COLO829 (cell line): ENCODE measurements at regions not wholly inside any gene's neighbourhood (a gene's known extent, or its start where the extent isn't known, plus 50 kb on each side); places are given as distances from the start of the nearest gene placed in this dataset.
"Not testable (repeated sequence)": the region's sequence is repeated elsewhere in the genome, so short reads cannot be mapped to it uniquely, and the experiment has no call there.

Experiments
- DNase-seq: peaks from one replicate; pipeline ENCODE4 v3.0.0; 2012; ENCODE audit warnings: low spot score

- DNase-seq, result no peak
These were observed 374.1 kb upstream of the CITED2 start for GRCh38 chr6:139748353-139749146.

- no peak for DNase-seq
These were observed 372.7 kb upstream of the CITED2 start for GRCh38 chr6:139747154-139747553.

DNA sequence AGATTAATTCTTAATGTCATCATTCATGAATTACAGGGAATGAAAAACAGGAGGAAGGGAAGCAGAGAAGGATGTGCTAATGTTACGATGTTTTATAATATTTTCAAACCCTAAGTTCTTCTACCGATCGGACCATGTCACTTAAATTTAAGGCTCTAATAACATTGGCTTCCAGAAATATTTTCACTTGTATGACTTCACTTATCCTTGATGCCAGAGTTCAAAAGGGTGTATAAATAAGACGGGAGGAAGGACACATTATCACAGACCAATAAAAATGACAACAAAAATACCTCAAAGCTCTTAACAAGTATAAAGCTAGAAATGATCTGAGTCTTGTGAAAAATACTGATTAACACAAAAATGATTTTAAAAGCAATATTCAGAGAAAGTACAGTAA, 370.4 kb upstream of the CITED2 start:
- no peak for DNase-seq

GRCh38 chr6:139743664-139744437, 369.4 kb upstream of the CITED2 start:
- DNase-seq, result no peak

DNA sequence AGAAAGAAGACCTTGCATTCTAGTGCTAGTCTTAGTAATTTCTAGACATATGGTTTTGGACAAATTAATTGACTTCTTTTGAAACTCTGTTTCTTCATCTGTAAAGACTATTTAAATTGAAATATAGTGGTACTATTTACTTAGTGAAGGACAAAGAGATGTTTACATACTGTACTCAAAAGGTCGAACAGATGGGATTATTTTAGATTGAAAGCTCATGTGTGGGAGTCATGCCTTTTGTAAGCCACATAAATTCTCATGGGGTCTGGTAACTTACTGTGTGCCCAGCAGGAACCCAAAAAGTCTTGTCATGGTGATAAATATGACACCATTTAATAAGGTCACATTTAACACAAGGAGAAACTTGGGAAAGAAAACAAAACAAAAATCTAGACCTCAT, 368.2 kb upstream of the CITED2 start:
- DNase-seq, result no peak

GRCh38 chr6:139738801-139739455, 364.5 kb upstream of the CITED2 start:
- DNase-seq, result no peak

DNA sequence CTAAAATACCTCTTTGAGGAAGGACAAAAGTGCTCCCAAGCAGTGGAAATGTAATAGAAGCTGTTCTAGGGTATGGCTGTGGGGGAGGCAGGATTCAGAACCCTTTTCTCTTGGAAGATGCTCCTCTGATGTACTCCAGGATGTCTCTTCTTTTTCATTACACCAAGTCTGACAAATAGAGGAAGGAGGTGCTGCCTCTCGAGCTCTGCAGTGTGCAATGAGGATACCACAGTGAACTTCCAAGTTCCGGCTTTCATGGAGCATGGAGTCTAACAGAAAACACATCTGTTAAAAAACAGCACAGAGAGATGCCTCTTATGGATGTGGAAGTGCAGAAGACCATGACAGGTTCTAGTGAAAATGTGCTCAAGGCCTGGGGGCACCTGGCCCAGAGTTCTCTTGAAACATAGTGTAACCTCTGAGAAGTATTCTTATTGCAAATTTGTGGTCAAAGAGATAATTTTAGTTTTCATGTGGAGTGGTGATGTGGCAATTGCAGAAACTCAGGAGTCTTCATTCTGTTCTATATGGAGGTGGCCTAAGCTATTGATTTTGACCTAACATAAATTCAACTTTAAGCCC, 362.0 kb upstream of the CITED2 start:
- DNase-seq, result no peak

- DNase-seq, result no peak
These were observed 358.0 kb upstream of the CITED2 start for GRCh38 chr6:139732451-139732850.

DNA sequence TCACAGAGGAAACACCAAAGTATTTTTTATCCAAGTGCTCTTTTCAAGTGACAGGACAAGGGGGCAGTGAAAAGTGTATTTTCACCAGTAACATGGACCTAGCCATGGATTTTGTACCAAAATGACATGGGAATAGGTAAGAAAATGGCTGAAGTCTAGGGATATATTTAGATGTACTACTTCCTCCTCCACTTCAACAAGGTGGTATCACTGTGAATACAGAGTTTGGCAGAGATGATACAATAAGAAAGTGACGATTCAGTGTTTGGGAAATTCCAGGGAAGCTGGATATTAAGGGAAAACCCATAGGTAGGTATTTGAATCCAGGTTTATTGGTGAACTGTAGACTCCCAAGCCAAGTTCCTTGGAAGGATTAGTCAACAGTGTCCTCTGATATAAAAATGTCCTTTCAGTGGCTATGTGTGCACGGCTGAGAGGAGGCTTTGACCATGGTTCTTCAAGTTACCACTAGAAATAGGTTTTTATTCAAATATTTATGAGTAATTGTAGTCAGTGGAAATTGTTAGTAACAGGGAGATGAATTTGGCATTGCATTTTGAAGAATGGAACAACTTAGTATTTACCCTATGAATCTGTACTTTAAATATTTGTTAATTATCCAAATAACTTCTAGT, 356.0 kb upstream of the CITED2 start:
- DNase-seq, result no peak

DNA sequence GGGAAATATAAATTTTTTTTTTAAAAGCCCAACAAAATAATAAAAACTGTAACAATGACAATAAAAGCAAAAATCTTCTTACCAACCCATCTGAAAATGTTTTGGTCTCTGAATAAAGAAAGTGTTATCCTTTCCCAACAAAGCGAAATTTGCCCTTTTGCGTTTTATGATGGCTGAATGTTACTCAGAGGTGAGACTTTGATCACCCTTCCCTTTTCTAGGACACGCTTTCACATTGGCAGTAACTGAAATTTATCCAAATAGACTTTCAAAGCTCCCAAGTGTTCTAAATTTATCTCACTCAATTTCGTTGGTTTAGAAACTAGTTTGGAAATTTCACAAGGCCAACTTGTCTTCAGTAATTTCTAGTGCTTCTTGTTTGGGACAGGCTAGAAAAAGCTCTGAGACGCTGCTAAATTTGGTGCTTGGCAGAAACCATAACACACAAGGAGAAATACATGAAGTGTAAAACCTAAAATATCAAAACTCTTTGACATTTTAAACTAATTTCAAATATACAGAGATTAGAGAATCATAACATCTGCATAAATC, 354.5 kb upstream of the CITED2 start:
- DNase-seq, result no peak

GRCh38 chr6:139726272-139726671, 351.8 kb upstream of the CITED2 start:
- DNase-seq, result not testable (repeated sequence)

GRCh38 chr6:139722530-139722929, 348.1 kb upstream of the CITED2 start:
- DNase-seq, result no peak

- DNase-seq, result no peak
These were observed 347.5 kb upstream of the CITED2 start for GRCh38 chr6:139721954-139722353.

- DNase-seq, result no peak
These were observed 339.6 kb upstream of the CITED2 start for GRCh38 chr6:139713900-139714506.

- DNase-seq, result no peak
These were observed 339.0 kb upstream of the CITED2 start for GRCh38 chr6:139713424-139713823.

DNA sequence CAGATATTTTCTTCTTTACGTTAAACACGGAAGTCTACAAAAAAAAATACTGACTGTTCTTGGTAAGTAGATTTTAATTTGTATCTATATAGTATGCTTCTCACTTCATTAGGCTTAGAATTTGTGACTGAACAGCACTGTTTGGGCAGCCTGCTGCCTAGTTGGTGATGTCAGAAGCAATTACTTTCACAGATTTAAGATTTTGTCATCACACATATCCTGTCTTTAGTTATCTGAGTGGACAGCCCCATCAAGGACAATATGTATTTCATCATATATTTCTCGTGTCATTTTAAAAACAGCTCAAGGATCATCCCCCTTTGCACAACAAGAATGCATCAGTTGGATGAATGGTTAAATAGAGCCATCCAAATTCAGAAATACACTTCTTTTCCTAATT, 338.4 kb upstream of the CITED2 start:
- no peak for DNase-seq

GRCh38 chr6:139711804-139712585, 337.5 kb upstream of the CITED2 start:
- DNase-seq, result no peak

GRCh38 chr6:139710556-139710955, 336.1 kb upstream of the CITED2 start:
- DNase-seq, result no peak

DNA sequence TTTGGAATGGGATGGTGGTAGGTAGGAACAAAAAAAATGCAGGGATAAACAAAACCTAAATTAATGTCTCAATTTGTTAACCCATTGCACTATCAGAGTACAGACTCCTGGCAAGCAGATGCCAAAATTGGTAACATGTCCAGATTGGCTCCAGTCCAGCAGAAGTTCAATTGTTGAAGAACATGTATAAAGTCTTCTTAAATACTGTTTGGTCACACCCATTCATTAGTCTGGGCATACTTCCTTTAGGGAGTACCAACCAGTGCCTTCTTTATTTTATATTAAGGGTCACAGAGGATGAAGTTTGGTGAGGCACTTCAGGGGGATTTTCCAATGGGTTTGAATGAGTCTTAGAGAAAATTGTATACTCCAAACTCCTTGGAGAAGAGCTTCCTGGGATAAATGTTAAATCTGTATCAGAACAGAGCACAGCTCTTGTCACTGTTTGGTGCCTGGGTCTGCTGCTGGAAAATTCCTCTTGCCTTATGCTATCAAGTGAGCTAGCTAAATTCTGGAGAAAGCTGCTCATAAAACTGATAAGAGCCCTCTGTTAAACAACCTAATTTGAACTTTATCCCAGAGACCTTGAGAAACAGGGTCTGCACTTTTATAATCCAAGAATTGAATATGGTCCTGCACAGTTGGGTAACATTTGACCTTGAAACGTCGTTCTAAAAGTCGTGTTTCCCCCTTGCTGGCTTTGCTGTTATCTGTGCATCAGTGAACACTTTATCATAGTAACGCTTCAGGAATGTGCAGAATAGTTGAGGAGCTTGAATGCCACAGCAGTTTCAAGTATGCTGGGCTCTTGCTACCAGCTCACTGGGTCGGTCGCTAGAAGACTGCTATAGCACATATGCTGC, 334.1 kb upstream of the CITED2 start:
- DNase-seq, result no peak

DNA sequence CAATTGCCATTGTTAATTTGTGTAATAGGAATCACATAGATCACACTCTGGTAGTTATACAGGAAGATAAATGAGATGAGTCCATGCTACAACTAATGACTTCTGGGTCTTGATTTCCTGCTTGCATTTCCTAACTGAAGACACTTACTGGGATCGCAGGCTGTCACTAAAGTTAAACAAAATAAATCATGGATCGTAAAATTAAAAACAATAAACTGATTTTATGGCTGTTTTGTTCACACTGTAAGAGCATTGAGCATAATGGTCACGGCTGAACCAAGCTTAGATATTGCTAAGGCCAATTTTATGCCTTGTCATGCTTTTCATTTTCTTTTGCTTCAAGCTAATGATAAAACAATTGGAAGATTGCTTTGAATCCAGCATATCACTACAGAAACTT, 332.5 kb upstream of the CITED2 start:
- no peak for DNase-seq
